K562 (cell line): ENCODE measurements at regions not wholly inside any gene's neighbourhood (a gene's known extent, or its start where the extent isn't known, plus 50 kb on each side); places are given as distances from the start of the nearest gene placed in this dataset.

Source experiments
- CHD7 ChIP-seq: fragments of 200-600 bp; sonication (generic); IDR thresholded peaks from one replicate; pipeline ENCODE4 v1.6.1; 2012; ENCODE audit warnings: mild to moderate bottlenecking, low read depth, low read length, inconsistent platforms
- GATA2 ChIP-seq: sonication (generic); formaldehyde crosslinking; IDR thresholded peaks from 2 replicates; pipeline ENCODE4 v1.4.0; 2020; ENCODE audit warnings: mild to moderate bottlenecking, missing genetic modification reagents
- MYBL2 ChIP-seq, 2 experiments: fragments of 450-650 bp in 1 of 2; sonication (generic) in 1 of 2; formaldehyde crosslinking in 1 of 2; IDR thresholded peaks; 2 replicates each; pipeline versions ENCODE4 v1.6.1 to v1.8.1; 2017 to 2022; ENCODE audit warnings: borderline replicate concordance in 1 of 2, inconsistent platforms in 1 of 2, low read depth in 1 of 2, mild to moderate bottlenecking in 1 of 2, missing genetic modification reagents in 1 of 2, moderate library complexity in 1 of 2
- PBX2 ChIP-seq, 2 experiments: IDR thresholded peaks in 1 of 2; conservative IDR thresholded peaks in 1 of 2; 2 replicates each; pipeline ENCODE4 v1.6.1; 2016; ENCODE audit warnings: low read depth in 2 of 2, mild to moderate bottlenecking in 1 of 2, missing compliant biosample characterization in 1 of 2, missing genetic modification characterization in 1 of 2, moderate library complexity in 1 of 2
- SP1 ChIP-seq: sonication (generic); formaldehyde crosslinking; IDR thresholded peaks from 2 replicates; pipeline ENCODE4 v1.8.1; 2022; ENCODE audit warnings: mild to moderate bottlenecking, missing genetic modification reagents
- ZFX ChIP-seq: sonication (generic); formaldehyde crosslinking; IDR thresholded peaks from 2 replicates; pipeline ENCODE4 v1.8.0; 2022; ENCODE audit warnings: mild to moderate bottlenecking, missing genetic modification reagents, moderate library complexity
- ZNF512 ChIP-seq: IDR thresholded peaks from 2 replicates; pipeline ENCODE4 v1.6.1; 2016; ENCODE audit warnings: missing genetic modification characterization, missing compliant biosample characterization

DNA sequence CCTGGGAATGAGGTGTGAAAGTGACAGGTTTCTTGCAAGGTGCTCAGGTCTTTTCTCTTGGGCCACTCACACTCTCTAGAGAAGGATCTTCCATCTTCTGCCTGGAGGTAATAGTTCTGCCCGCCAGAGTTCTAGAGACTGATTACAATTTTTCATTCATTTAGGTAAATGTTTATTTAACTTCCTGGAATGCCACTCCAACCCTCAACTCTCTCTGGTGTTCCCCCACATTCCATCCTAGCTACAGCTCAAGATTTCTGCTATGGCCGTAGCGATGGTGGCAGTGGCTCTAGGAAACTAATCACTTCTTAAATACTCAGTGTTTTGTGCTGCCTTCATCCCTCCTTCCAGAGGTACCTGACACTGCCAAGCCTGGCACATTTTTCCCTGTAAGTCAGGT lies 174.6 kb downstream of the WDR11 start (continued):
- TF ChIP-seq GATA2 (CRISPR knock-in tag): no peak
- no peak for TF ChIP-seq ZFX (CRISPR knock-in tag)
- no peak for TF ChIP-seq PBX2 (CRISPR knock-in tag; IDR thresholded peaks at IDR 0.05; ENCODE audit: low read depth)
- no peak for TF ChIP-seq PBX2 (tag; conservative IDR thresholded peaks at IDR 0.05; ENCODE audit: low read depth)
- TF ChIP-seq ZNF512 (tag): no peak
- TF ChIP-seq MYBL2 (IDR thresholded peaks at IDR 0.05; ENCODE audit: low read depth): no peak
- no peak for TF ChIP-seq MYBL2 (CRISPR knock-in tag; IDR thresholded peaks at IDR 0.05; ENCODE audit: borderline replicate concordance)
- no peak for TF ChIP-seq CHD7
- TF ChIP-seq SP1 (CRISPR knock-in tag): no peak
